K562 (cell line): ENCODE measurements at regions not wholly inside any gene's neighbourhood (a gene's known extent, or its start where the extent isn't known, plus 50 kb on each side); places are given as distances from the start of the nearest gene placed in this dataset.

Source experiments
- EGR1 ChIP-seq: fragments of 450-650 bp; conservative IDR thresholded peaks from 2 replicates; pipeline ENCODE4 v1.6.1; 2017; ENCODE audit warnings: mild to moderate bottlenecking
- PPARD ChIP-seq: fragments of 250-450 bp; sonication (Bioruptor Pico); IDR thresholded peaks from 2 replicates; pipeline ENCODE4 v1.8.0; 2022; ENCODE audit warnings: inconsistent platforms, mild to moderate bottlenecking, moderate library complexity
- TF ChIP-seq, protein P1 (sequence below), 2 experiments: fragments of 450-650 bp; formaldehyde crosslinking in 1 of 2; IDR thresholded peaks; 2 replicates each; pipeline versions ENCODE4 v1.4.0 to v1.6.1; 2014 to 2020; ENCODE audit warnings: mild to moderate bottlenecking in 2 of 2, borderline replicate concordance in 1 of 2, low read depth in 1 of 2

- TF ChIP-seq, protein P1, sequence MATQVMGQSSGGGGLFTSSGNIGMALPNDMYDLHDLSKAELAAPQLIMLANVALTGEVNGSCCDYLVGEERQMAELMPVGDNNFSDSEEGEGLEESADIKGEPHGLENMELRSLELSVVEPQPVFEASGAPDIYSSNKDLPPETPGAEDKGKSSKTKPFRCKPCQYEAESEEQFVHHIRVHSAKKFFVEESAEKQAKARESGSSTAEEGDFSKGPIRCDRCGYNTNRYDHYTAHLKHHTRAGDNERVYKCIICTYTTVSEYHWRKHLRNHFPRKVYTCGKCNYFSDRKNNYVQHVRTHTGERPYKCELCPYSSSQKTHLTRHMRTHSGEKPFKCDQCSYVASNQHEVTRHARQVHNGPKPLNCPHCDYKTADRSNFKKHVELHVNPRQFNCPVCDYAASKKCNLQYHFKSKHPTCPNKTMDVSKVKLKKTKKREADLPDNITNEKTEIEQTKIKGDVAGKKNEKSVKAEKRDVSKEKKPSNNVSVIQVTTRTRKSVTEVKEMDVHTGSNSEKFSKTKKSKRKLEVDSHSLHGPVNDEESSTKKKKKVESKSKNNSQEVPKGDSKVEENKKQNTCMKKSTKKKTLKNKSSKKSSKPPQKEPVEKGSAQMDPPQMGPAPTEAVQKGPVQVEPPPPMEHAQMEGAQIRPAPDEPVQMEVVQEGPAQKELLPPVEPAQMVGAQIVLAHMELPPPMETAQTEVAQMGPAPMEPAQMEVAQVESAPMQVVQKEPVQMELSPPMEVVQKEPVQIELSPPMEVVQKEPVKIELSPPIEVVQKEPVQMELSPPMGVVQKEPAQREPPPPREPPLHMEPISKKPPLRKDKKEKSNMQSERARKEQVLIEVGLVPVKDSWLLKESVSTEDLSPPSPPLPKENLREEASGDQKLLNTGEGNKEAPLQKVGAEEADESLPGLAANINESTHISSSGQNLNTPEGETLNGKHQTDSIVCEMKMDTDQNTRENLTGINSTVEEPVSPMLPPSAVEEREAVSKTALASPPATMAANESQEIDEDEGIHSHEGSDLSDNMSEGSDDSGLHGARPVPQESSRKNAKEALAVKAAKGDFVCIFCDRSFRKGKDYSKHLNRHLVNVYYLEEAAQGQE (IDR thresholded peaks at IDR 0.05; ENCODE audit: borderline replicate concordance), result no peak
- TF ChIP-seq, protein P1 (CRISPR knock-in tag; IDR thresholded peaks at IDR 0.05; ENCODE audit: low read depth), result no peak
- no peak for TF ChIP-seq EGR1
- no peak for TF ChIP-seq PPARD (CRISPR knock-in tag)
Observed at GRCh38 chr18:24995755-24996154, 356.2 kb downstream of the ZNF521 start (continued).
